SK-N-SH (cell line): ENCODE measurements at regions not wholly inside any gene's neighbourhood (a gene's known extent, or its start where the extent isn't known, plus 50 kb on each side); places are given as distances from the start of the nearest gene placed in this dataset.
"Not testable (repeated sequence)": the region's sequence is repeated elsewhere in the genome, so short reads cannot be mapped to it uniquely, and the experiment has no call there.

ENCODE experiments used
- CTCF ChIA-PET: fragments of 300-600, 350-600 bp; formaldehyde crosslinking; extraction: SDS; loops from one replicate; lab custom pipeline; 2021; lab: Yijun Ruan, JAX
- POLR2A ChIA-PET: fragments of 350-600 bp; sonication (Branson Sonifier 250); formaldehyde crosslinking; extraction: SDS; loops from one replicate; lab custom pipeline; 2020; ENCODE audit warnings: antibody characterized with exemption, inconsistent platforms; lab: Yijun Ruan, JAX
- DNase-seq: peaks from one replicate; pipeline ENCODE4 v3.0.0; 2012
- H2AFZ ChIP-seq: fragments of 200-600 bp; sonication (generic); 2 replicates; pipeline ENCODE4 v1.8.1; 2016; ENCODE audit warnings: antibody characterized with exemption, mild to moderate bottlenecking, low read depth
- H3F3A ChIP-seq: fragments of 200-600 bp; sonication (generic); replicated peaks from 2 replicates; pipeline ENCODE3; 2016; ENCODE audit warnings: antibody characterized with exemption, mild to moderate bottlenecking; ENCODE audit not compliant: insufficient read depth
- H3K27ac ChIP-seq, 2 experiments: fragments of 200-500 bp in 1 of 2; fragments of 200-600 bp in 1 of 2; sonication (Bioruptor generic) in 1 of 2; sonication (generic), shearing (Covaris generic) in 1 of 2; 2 replicates each; pipeline versions ENCODE4 v1.5.1 to v1.6.1; 2014 to 2016; ENCODE audit warnings: low read depth in 2 of 2, inconsistent platforms in 1 of 2, low read length in 1 of 2, mild to moderate bottlenecking in 1 of 2, mixed read lengths in 1 of 2
- H3K27me3 ChIP-seq: fragments of 200-600 bp; sonication (generic), shearing (Covaris generic); 2 replicates; pipeline ENCODE4 v1.6.1; 2016; ENCODE audit warnings: mixed run types; ENCODE audit not compliant: insufficient read depth
- H3K36me3 ChIP-seq, 2 experiments: fragments of 200-500 bp in 1 of 2; fragments of 200-600 bp in 1 of 2; sonication (Bioruptor generic) in 1 of 2; sonication (generic) in 1 of 2; replicated peaks in 1 of 2; 2 replicates each; pipeline versions ENCODE3 to v1.5.1; 2014 to 2016; ENCODE audit warnings: low read length in 1 of 2, mild to moderate bottlenecking in 1 of 2; ENCODE audit not compliant: insufficient read depth in 2 of 2, control insufficient read depth in 1 of 2
- H3K4me1 ChIP-seq, 2 experiments: fragments of 200-500 bp in 1 of 2; fragments of 200-600 bp in 1 of 2; sonication (Bioruptor generic) in 1 of 2; sonication (generic), shearing (Covaris generic) in 1 of 2; 2 replicates each; pipeline versions ENCODE4 v1.5.1 to v1.6.1; 2014 to 2016; ENCODE audit warnings: low read depth in 1 of 2, low read length in 1 of 2, mixed run types in 1 of 2; ENCODE audit not compliant: insufficient read depth in 2 of 2, control insufficient read depth in 1 of 2
- H3K4me2 ChIP-seq: fragments of 200-600 bp; sonication (generic), shearing (Covaris generic); 2 replicates; pipeline ENCODE4 v1.6.1; 2017; ENCODE audit warnings: mixed run types
- H3K4me3 ChIP-seq, 2 experiments: fragments of 200-500 bp in 1 of 2; fragments of 200-600 bp in 1 of 2; sonication (Bioruptor generic) in 1 of 2; sonication (generic), shearing (Covaris generic) in 1 of 2; 2 replicates each; pipeline versions ENCODE4 v1.5.1 to v1.8.1; 2014 to 2016; ENCODE audit warnings: low read depth in 2 of 2, inconsistent platforms in 1 of 2, low read length in 1 of 2, mild to moderate bottlenecking in 1 of 2, mixed read lengths in 1 of 2, moderate library complexity in 1 of 2
- H3K79me2 ChIP-seq: fragments of 200-600 bp; sonication (generic); 2 replicates; pipeline ENCODE4 v1.8.1; 2017; ENCODE audit warnings: mild to moderate bottlenecking; ENCODE audit not compliant: insufficient read depth
- H3K9ac ChIP-seq: fragments of 200-600 bp; sonication (generic); 2 replicates; pipeline ENCODE4 v1.6.1; 2017; ENCODE audit warnings: mixed run types
- H3K9me2 ChIP-seq: fragments of 200-600 bp; sonication (generic); 2 replicates; pipeline ENCODE4 v1.6.1; 2017; ENCODE audit warnings: mixed run types
- H3K9me3 ChIP-seq: fragments of 200-600 bp; sonication (generic); 2 replicates; pipeline ENCODE4 v1.6.1; 2017; ENCODE audit warnings: mixed run types, mild to moderate bottlenecking, moderate library complexity
- H4K20me1 ChIP-seq: fragments of 200-600 bp; sonication (generic); 2 replicates; pipeline ENCODE4 v1.6.1; 2017; ENCODE audit warnings: mild to moderate bottlenecking, mixed run types; ENCODE audit not compliant: insufficient read depth
- CHD2 ChIP-seq: fragments of 150-350 bp; IDR thresholded peaks from 2 replicates; pipeline ENCODE4 v1.6.1; 2018; ENCODE audit warnings: low read length; ENCODE audit not compliant: partially characterized antibody
- EZH2phosphoT487 ChIP-seq: fragments of 200-600 bp; sonication (generic); IDR thresholded peaks from 2 replicates; pipeline ENCODE4 v1.6.1; 2017; ENCODE audit warnings: low read depth, mixed run types, mild to moderate bottlenecking, antibody characterized with exemption, moderate library complexity, borderline replicate concordance
- FOXJ3 ChIP-seq: sonication (generic); formaldehyde crosslinking; IDR thresholded peaks from 2 replicates; pipeline ENCODE4 v1.5.1; 2020; ENCODE audit warnings: mild to moderate bottlenecking, missing genetic modification reagents
- GABPA ChIP-seq: IDR thresholded peaks from 2 replicates; pipeline ENCODE4 v1.4.0; 2012; ENCODE audit warnings: low read depth, mild to moderate bottlenecking
- IRF3 ChIP-seq: fragments of 150-350 bp; IDR thresholded peaks from 2 replicates; pipeline ENCODE4 v1.6.1; 2016; ENCODE audit warnings: mild to moderate bottlenecking, low read depth, low read length
- MAX ChIP-seq: IDR thresholded peaks from 2 replicates; pipeline ENCODE4 v1.4.0; 2012; ENCODE audit warnings: low read depth
- MEF2A ChIP-seq: IDR thresholded peaks from 2 replicates; pipeline ENCODE4 v1.4.0; 2012; ENCODE audit warnings: low read depth, borderline replicate concordance
- NFIC ChIP-seq: IDR thresholded peaks from 2 replicates; pipeline ENCODE4 v1.4.0; 2012; ENCODE audit warnings: borderline replicate concordance
- NRF1 ChIP-seq: IDR thresholded peaks from 2 replicates; pipeline ENCODE4 v1.6.1; 2012; ENCODE audit warnings: low read depth, mild to moderate bottlenecking, low read length
- RFX5 ChIP-seq: IDR thresholded peaks from 2 replicates; pipeline ENCODE4 v1.6.1; 2012; ENCODE audit warnings: mild to moderate bottlenecking, improper control_type of control experiment, low read length
- SMC3 ChIP-seq: IDR thresholded peaks from 2 replicates; pipeline ENCODE4 v1.6.1; 2012; ENCODE audit warnings: low read depth, low read length, improper control_type of control experiment
- TCF12 ChIP-seq: IDR thresholded peaks from 2 replicates; pipeline ENCODE4 v1.4.0; 2012
- USF1 ChIP-seq: IDR thresholded peaks from 2 replicates; pipeline ENCODE4 v1.4.0; 2012; ENCODE audit warnings: low read depth, borderline replicate concordance
- YY1 ChIP-seq: IDR thresholded peaks from 2 replicates; pipeline ENCODE4 v1.4.0; 2012; ENCODE audit warnings: low read depth, mild to moderate bottlenecking
- ZBTB33 ChIP-seq: IDR thresholded peaks from 2 replicates; pipeline ENCODE4 v1.4.0; 2012; ENCODE audit warnings: low read depth, borderline replicate concordance
- WGBS: methylation state at CpG from one replicate; pipeline ENCODE4 v1.1.6; 2017; ENCODE audit warnings: low lambda C conversion rate; 5-methylcytosine and 5-hydroxymethylcytosine counted together

- TF ChIP-seq EZH2phosphoT487 (no peak), SMC3 (no peak), RFX5 (no peak), MAX (no peak), NRF1 (no peak), TCF12 (no peak), MEF2A (no peak), FOXJ3 (CRISPR knock-in tag) (no peak), IRF3 (no peak), GABPA (no peak), ZBTB33 (no peak), YY1 (no peak), USF1 (no peak), NFIC (no peak), CHD2 (no peak)
- Histone ChIP-seq H2AFZ (no peak overlapping the region), H3K4me2 (no peak overlapping the region), H3K9ac (no peak overlapping the region), H3K27ac (no peak overlapping the region), H3K79me2 (no peaks in the 10 kb centered on the region), H3K27me3 (no peaks in the 10 kb centered on the region), H3F3A (no peaks in the 10 kb centered on the region), H3K36me3 (no peaks in the 10 kb centered on the region), H3K4me3 (no peak overlapping the region), H4K20me1 (no peaks in the 10 kb centered on the region), H3K4me1 (no peaks in the 10 kb centered on the region), H3K9me3 (no peaks in the 10 kb centered on the region), H3K9me2 (no peaks in the 10 kb centered on the region)
- POLR2A ChIA-PET: no interaction called here
- 0% methylated on average over 1 of the region's 1 CpG for WGBS
- CTCF ChIA-PET: no interaction called here
- no peak for DNase-seq
These were observed 1034.2 kb upstream of the PCDH10 start for GRCh38 chr4:132114885-132115284.

GRCh38 chr4:132122741-132123140, 1026.4 kb upstream of the PCDH10 start:
- CTCF ChIA-PET, H3K27me3 ChIP-seq, H3K36me3 ChIP-seq, H2AFZ ChIP-seq, H3K9me2 ChIP-seq, H3K9ac ChIP-seq, POLR2A ChIA-PET, H3K4me2 ChIP-seq, DNase-seq, H3K9me3 ChIP-seq, H3K79me2 ChIP-seq, H3K27ac ChIP-seq, H4K20me1 ChIP-seq, H3F3A ChIP-seq, H3K4me1 ChIP-seq, H3K4me3 ChIP-seq: not testable (repeated sequence)
- WGBS: 0% methylated on average over 1 of the region's 1 CpG
